SK-N-SH (cell line): ENCODE measurements at regions not wholly inside any gene's neighbourhood (a gene's known extent, or its start where the extent isn't known, plus 50 kb on each side); places are given as distances from the start of the nearest gene placed in this dataset.

Source experiments
- CTCF ChIA-PET: fragments of 300-600, 350-600 bp; formaldehyde crosslinking; extraction: SDS; loops from one replicate; lab custom pipeline; 2021; lab: Yijun Ruan, JAX
- POLR2A ChIA-PET: fragments of 350-600 bp; sonication (Branson Sonifier 250); formaldehyde crosslinking; extraction: SDS; loops from one replicate; lab custom pipeline; 2020; ENCODE audit warnings: antibody characterized with exemption, inconsistent platforms; lab: Yijun Ruan, JAX
- DNase-seq: peaks from one replicate; pipeline ENCODE4 v3.0.0; 2012
- H2AFZ ChIP-seq: fragments of 200-600 bp; sonication (generic); 2 replicates; pipeline ENCODE4 v1.8.1; 2016; ENCODE audit warnings: antibody characterized with exemption, mild to moderate bottlenecking, low read depth
- H3F3A ChIP-seq: fragments of 200-600 bp; sonication (generic); replicated peaks from 2 replicates; pipeline ENCODE3; 2016; ENCODE audit warnings: antibody characterized with exemption, mild to moderate bottlenecking; ENCODE audit not compliant: insufficient read depth
- H3K27ac ChIP-seq, 2 experiments: fragments of 200-500 bp in 1 of 2; fragments of 200-600 bp in 1 of 2; sonication (Bioruptor generic) in 1 of 2; sonication (generic), shearing (Covaris generic) in 1 of 2; 2 replicates each; pipeline versions ENCODE4 v1.5.1 to v1.6.1; 2014 to 2016; ENCODE audit warnings: low read depth in 2 of 2, inconsistent platforms in 1 of 2, low read length in 1 of 2, mild to moderate bottlenecking in 1 of 2, mixed read lengths in 1 of 2
- H3K27me3 ChIP-seq: fragments of 200-600 bp; sonication (generic), shearing (Covaris generic); 2 replicates; pipeline ENCODE4 v1.6.1; 2016; ENCODE audit warnings: mixed run types; ENCODE audit not compliant: insufficient read depth
- H3K36me3 ChIP-seq, 2 experiments: fragments of 200-500 bp in 1 of 2; fragments of 200-600 bp in 1 of 2; sonication (Bioruptor generic) in 1 of 2; sonication (generic) in 1 of 2; replicated peaks in 1 of 2; 2 replicates each; pipeline versions ENCODE3 to v1.5.1; 2014 to 2016; ENCODE audit warnings: low read length in 1 of 2, mild to moderate bottlenecking in 1 of 2; ENCODE audit not compliant: insufficient read depth in 2 of 2, control insufficient read depth in 1 of 2
- H3K4me1 ChIP-seq, 2 experiments: fragments of 200-500 bp in 1 of 2; fragments of 200-600 bp in 1 of 2; sonication (Bioruptor generic) in 1 of 2; sonication (generic), shearing (Covaris generic) in 1 of 2; 2 replicates each; pipeline versions ENCODE4 v1.5.1 to v1.6.1; 2014 to 2016; ENCODE audit warnings: low read depth in 1 of 2, low read length in 1 of 2, mixed run types in 1 of 2; ENCODE audit not compliant: insufficient read depth in 2 of 2, control insufficient read depth in 1 of 2
- H3K4me2 ChIP-seq: fragments of 200-600 bp; sonication (generic), shearing (Covaris generic); 2 replicates; pipeline ENCODE4 v1.6.1; 2017; ENCODE audit warnings: mixed run types
- H3K4me3 ChIP-seq, 2 experiments: fragments of 200-500 bp in 1 of 2; fragments of 200-600 bp in 1 of 2; sonication (Bioruptor generic) in 1 of 2; sonication (generic), shearing (Covaris generic) in 1 of 2; 2 replicates each; pipeline versions ENCODE4 v1.5.1 to v1.8.1; 2014 to 2016; ENCODE audit warnings: low read depth in 2 of 2, inconsistent platforms in 1 of 2, low read length in 1 of 2, mild to moderate bottlenecking in 1 of 2, mixed read lengths in 1 of 2, moderate library complexity in 1 of 2
- H3K79me2 ChIP-seq: fragments of 200-600 bp; sonication (generic); 2 replicates; pipeline ENCODE4 v1.8.1; 2017; ENCODE audit warnings: mild to moderate bottlenecking; ENCODE audit not compliant: insufficient read depth
- H3K9ac ChIP-seq: fragments of 200-600 bp; sonication (generic); 2 replicates; pipeline ENCODE4 v1.6.1; 2017; ENCODE audit warnings: mixed run types
- H3K9me2 ChIP-seq: fragments of 200-600 bp; sonication (generic); 2 replicates; pipeline ENCODE4 v1.6.1; 2017; ENCODE audit warnings: mixed run types
- H3K9me3 ChIP-seq: fragments of 200-600 bp; sonication (generic); 2 replicates; pipeline ENCODE4 v1.6.1; 2017; ENCODE audit warnings: mixed run types, mild to moderate bottlenecking, moderate library complexity
- H4K20me1 ChIP-seq: fragments of 200-600 bp; sonication (generic); 2 replicates; pipeline ENCODE4 v1.6.1; 2017; ENCODE audit warnings: mild to moderate bottlenecking, mixed run types; ENCODE audit not compliant: insufficient read depth
- CHD2 ChIP-seq: fragments of 150-350 bp; IDR thresholded peaks from 2 replicates; pipeline ENCODE4 v1.6.1; 2018; ENCODE audit warnings: low read length; ENCODE audit not compliant: partially characterized antibody
- CTCF ChIP-seq: fragments of 200-600 bp; sonication (generic); IDR thresholded peaks from 2 replicates; pipeline ENCODE4 v1.6.1; 2017; ENCODE audit warnings: antibody characterized with exemption, mild to moderate bottlenecking, moderate library complexity
- ELF1 ChIP-seq: IDR thresholded peaks from 2 replicates; pipeline ENCODE4 v1.4.0; 2012
- EP300 ChIP-seq, 2 experiments: IDR thresholded peaks; 2 replicates each; pipeline versions ENCODE4 v1.4.0 to v1.6.1; 2012; ENCODE audit warnings: borderline replicate concordance in 1 of 2, low read depth in 1 of 2, low read length in 1 of 2
- GABPA ChIP-seq: IDR thresholded peaks from 2 replicates; pipeline ENCODE4 v1.4.0; 2012; ENCODE audit warnings: low read depth, mild to moderate bottlenecking
- GATA2 ChIP-seq: sonication (generic); formaldehyde crosslinking; IDR thresholded peaks from 2 replicates; pipeline ENCODE4 v1.5.0; 2020; ENCODE audit warnings: mild to moderate bottlenecking, missing genetic modification reagents
- MXI1 ChIP-seq: IDR thresholded peaks from 2 replicates; pipeline ENCODE4 v1.6.1; 2012; ENCODE audit warnings: mild to moderate bottlenecking, low read depth, low read length, improper control_type of control experiment
- POLR2AphosphoS5 ChIP-seq: IDR thresholded peaks from 2 replicates; pipeline ENCODE4 v1.6.1; 2012; ENCODE audit warnings: low read depth, low read length
- RAD21 ChIP-seq: IDR thresholded peaks from 2 replicates; pipeline ENCODE4 v1.6.1; 2012; ENCODE audit warnings: mild to moderate bottlenecking, low read length
- RFX5 ChIP-seq: IDR thresholded peaks from 2 replicates; pipeline ENCODE4 v1.6.1; 2012; ENCODE audit warnings: mild to moderate bottlenecking, improper control_type of control experiment, low read length
- RXRA ChIP-seq: IDR thresholded peaks from 2 replicates; pipeline ENCODE4 v1.4.0; 2012; ENCODE audit warnings: low read depth, mild to moderate bottlenecking, borderline replicate concordance
- SIN3A ChIP-seq: IDR thresholded peaks from 2 replicates; pipeline ENCODE4 v1.6.1; 2012; ENCODE audit warnings: low read depth, mild to moderate bottlenecking, low read length, moderate library complexity, borderline replicate concordance
- TAF1 ChIP-seq: IDR thresholded peaks from 2 replicates; pipeline ENCODE4 v1.6.1; 2012; ENCODE audit warnings: low read depth, mild to moderate bottlenecking, low read length, moderate library complexity, borderline replicate concordance
- USF1 ChIP-seq: IDR thresholded peaks from 2 replicates; pipeline ENCODE4 v1.4.0; 2012; ENCODE audit warnings: low read depth, borderline replicate concordance
- USF2 ChIP-seq: fragments of 150-350 bp; IDR thresholded peaks from 2 replicates; pipeline ENCODE4 v1.6.1; 2017; ENCODE audit warnings: antibody characterized with exemption, low read length, low read depth, borderline replicate concordance
- YY1 ChIP-seq: IDR thresholded peaks from 2 replicates; pipeline ENCODE4 v1.4.0; 2012; ENCODE audit warnings: low read depth, mild to moderate bottlenecking
- ZBTB33 ChIP-seq: IDR thresholded peaks from 2 replicates; pipeline ENCODE4 v1.4.0; 2012; ENCODE audit warnings: low read depth, borderline replicate concordance
- WGBS: methylation state at CpG from one replicate; pipeline ENCODE4 v1.1.6; 2017; ENCODE audit warnings: low lambda C conversion rate; 5-methylcytosine and 5-hydroxymethylcytosine counted together

- TF ChIP-seq CTCF, result no peak
- TF ChIP-seq MXI1, result no peak
- TF ChIP-seq EP300 (IDR thresholded peaks at IDR 0.05; ENCODE audit: borderline replicate concordance in 1 of 2, low read depth in 1 of 2, low read length in 1 of 2), result no peak
- no peak for TF ChIP-seq GATA2 (CRISPR knock-in tag)
- TF ChIP-seq SIN3A, result no peak
- TF ChIP-seq ZBTB33, result no peak
- TF ChIP-seq, all 33 proteins: peak for 0
Measured at GRCh38 chr1:60664086-60664625, 418.2 kb upstream of the NFIA start (continued).

GRCh38 chr1:60662486-60663044, 419.8 kb upstream of the NFIA start:
- Histone ChIP-seq H3K27me3 (no peaks in the 10 kb centered on the region), H3K79me2 (no peaks in the 10 kb centered on the region), H3K9ac (no peak overlapping the region), H3K9me3 (no peaks in the 10 kb centered on the region), H2AFZ (no peak overlapping the region), H3K36me3 (no peaks in the 10 kb centered on the region), H3K9me2 (no peaks in the 10 kb centered on the region), H3F3A (no peaks in the 10 kb centered on the region), H3K4me3 (no peak overlapping the region), H3K4me2 (no peak overlapping the region), H3K4me1 (peaks cover 0 to 5% of the 10 kb centered on the region in 2 experiments; a peak in 1 of 4 replicates), H4K20me1 (no peaks in the 10 kb centered on the region), H3K27ac (no peak overlapping the region)
- 42% methylated on average over 3 of the region's 3 CpGs for WGBS
- ChIA-PET POLR2A (no interaction called here), CTCF (interaction anchor here (1.2 to 2.0 kb wide), 2 partner anchors 18 to 20 kb away, joined by 3 to 9 read pairs; no protein-coding TSS in a partner anchor)
- DNase-seq, result no peak
- TF ChIP-seq TAF1, result no peak
- TF ChIP-seq ELF1, result no peak
- no peak for TF ChIP-seq POLR2AphosphoS5
- TF ChIP-seq GABPA, result no peak
- no peak for TF ChIP-seq RXRA
- no peak for TF ChIP-seq USF2
- TF ChIP-seq CHD2, result no peak
- TF ChIP-seq RFX5, result no peak
- TF ChIP-seq USF1, result no peak
- no peak for TF ChIP-seq RAD21
- no peak for TF ChIP-seq YY1
- no peak for TF ChIP-seq ZBTB33
- TF ChIP-seq EP300 (IDR thresholded peaks at IDR 0.05; ENCODE audit: borderline replicate concordance in 1 of 2, low read depth in 1 of 2, low read length in 1 of 2), result no peak
- TF ChIP-seq CTCF, result no peak
